Caco-2 (cell line): ENCODE measurements at regions not wholly inside any gene's neighbourhood (a gene's known extent, or its start where the extent isn't known, plus 50 kb on each side); places are given as distances from the start of the nearest gene placed in this dataset.

ENCODE experiments used
- BruUV-seq: library from RNA; stranded (reverse); fragments of 400-500 nt; replicated peaks from 2 replicates; lab custom pipeline; 2021; lab: Mats Ljungman, UMichigan
- CTCF ChIA-PET: fragments of 300-600 bp; sonication (Branson Sonifier 250); formaldehyde crosslinking; loops from one replicate; lab custom pipeline; 2022; ENCODE audit warnings: antibody characterized with exemption; lab: Charles Lee
- POLR2A ChIA-PET: fragments of 300-600 bp; sonication (Branson Sonifier 250); formaldehyde crosslinking; loops from one replicate; lab custom pipeline; 2022; ENCODE audit warnings: antibody characterized with exemption; lab: Charles Lee
- DNase-seq, 2 experiments: peaks; one replicate each; pipeline versions ENCODE4 v3.0.0 to v3.0.0-alpha.2; 2020 to 2022
- H3K27me3 ChIP-seq: replicated peaks from 2 replicates; pipeline ENCODE4 v1.6.0; 2011; ENCODE audit warnings: low read length; ENCODE audit not compliant: control insufficient read depth, insufficient read depth
- H3K36me3 ChIP-seq: 2 replicates; pipeline ENCODE4 v1.5.1; 2011; ENCODE audit warnings: low read length; ENCODE audit not compliant: control insufficient read depth, insufficient read depth
- H3K4me1 ChIP-seq: fragments of 250-450 bp; sonication (Bioruptor Pico); 2 replicates; pipeline ENCODE4 v1.5.1; 2020; ENCODE audit warnings: mild to moderate bottlenecking
- H3K4me3 ChIP-seq: 2 replicates; pipeline ENCODE4 v1.5.1; 2011; ENCODE audit warnings: low read depth, mild to moderate bottlenecking, control low read depth, low read length
- H3K9me3 ChIP-seq: fragments of 250-450 bp; sonication (Bioruptor Pico); 2 replicates; pipeline ENCODE4 v1.5.1; 2020; ENCODE audit warnings: mild to moderate bottlenecking, moderate library complexity
- H3K27ac Mint-ChIP-seq: one replicate; pipeline ENCODE4 v1.8.0; 2022; ENCODE audit warnings: mixed read lengths; ENCODE audit not compliant: unreplicated experiment
- H3K27me3 Mint-ChIP-seq: one replicate; pipeline ENCODE4 v1.8.0; 2022; ENCODE audit warnings: mixed read lengths; ENCODE audit not compliant: insufficient read depth, unreplicated experiment
- H3K36me3 Mint-ChIP-seq: one replicate; pipeline ENCODE4 v1.8.0; 2022; ENCODE audit warnings: mild to moderate bottlenecking, mixed read lengths; ENCODE audit not compliant: insufficient read depth, unreplicated experiment
- H3K4me1 Mint-ChIP-seq: one replicate; pipeline ENCODE4 v1.8.0; 2022; ENCODE audit warnings: low read depth, mixed read lengths; ENCODE audit not compliant: unreplicated experiment
- H3K4me3 Mint-ChIP-seq: one replicate; pipeline ENCODE4 v1.8.0; 2022; ENCODE audit warnings: mild to moderate bottlenecking, moderate library complexity, mixed read lengths; ENCODE audit not compliant: unreplicated experiment
- H3K9me3 Mint-ChIP-seq: one replicate; pipeline ENCODE4 v1.8.0; 2022; ENCODE audit warnings: mixed read lengths; ENCODE audit not compliant: unreplicated experiment
- CTCF ChIP-seq, 2 experiments: fragments of 200-600 bp in 1 of 2; IDR thresholded peaks; 1 replicate in 1 of 2; 2 replicates in 1 of 2; pipeline versions ENCODE4 v1.5.1 to v1.8.0; 2011 to 2022; ENCODE audit warnings: antibody characterized with exemption in 1 of 2, control low read depth in 1 of 2, inconsistent platforms in 1 of 2, low read depth in 1 of 2, low read length in 1 of 2, mild to moderate bottlenecking in 1 of 2, moderate library complexity in 1 of 2; ENCODE audit not compliant: insufficient read depth in 1 of 2, severe bottlenecking in 1 of 2, unreplicated experiment in 1 of 2
- intact Hi-C: fragments of 100-400 bp; cut with micrococcal nuclease; formaldehyde crosslinking; loops from one replicate; pipeline ENCODE4 v1.10.0; 2022; ENCODE audit not compliant: unreplicated experiment

DNA sequence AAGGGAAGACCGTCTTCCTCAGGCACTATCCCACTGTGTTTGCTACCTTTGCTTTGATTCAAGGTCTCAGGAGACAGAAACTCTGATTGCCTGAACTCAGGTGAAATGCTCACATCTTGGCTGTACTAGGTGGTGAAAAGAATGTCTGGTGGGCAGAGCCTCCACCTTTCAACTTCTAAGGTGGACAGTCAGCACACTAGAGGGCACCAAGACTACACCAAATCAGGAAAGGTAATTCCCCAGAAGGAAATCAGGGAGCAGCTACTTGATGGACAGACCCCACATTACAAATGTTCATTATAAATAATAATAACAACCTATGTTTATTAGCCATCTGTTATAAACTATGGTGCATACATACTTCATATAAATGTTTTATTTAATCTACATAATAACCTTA lies 220.9 kb downstream of the ATG4C start:
- no peaks in the 10 kb centered on the region for H3K4me1 Mint-ChIP-seq
- Histone ChIP-seq H3K36me3 (no peaks in the 10 kb centered on the region), H3K9me3 (no peaks in the 10 kb centered on the region), H3K4me1 (no peaks in the 10 kb centered on the region), H3K27me3 (no peaks in the 10 kb centered on the region), H3K4me3 (no peak overlapping the region)
- intact Hi-C loops: no loop called here
- ChIA-PET CTCF (no interaction called here), POLR2A (no interaction called here)
- no TSS peak for BruUV-seq
- no peak overlapping the region for H3K4me3 Mint-ChIP-seq
- H3K27me3 Mint-ChIP-seq: peaks cover 4% of the 10 kb centered on the region
- no peaks in the 10 kb centered on the region for H3K9me3 Mint-ChIP-seq
- peak; percentile 18 for TF ChIP-seq CTCF (IDR thresholded peaks at IDR 0.05; ENCODE audit: insufficient read depth in 1 of 2, low read depth in 1 of 2, low read length in 1 of 2, severe bottlenecking in 1 of 2, unreplicated experiment in 1 of 2)
- DNase-seq: peak in 1 of 2 experiments; percentile 10
- no peak overlapping the region for H3K27ac Mint-ChIP-seq
- H3K36me3 Mint-ChIP-seq: no peaks in the 10 kb centered on the region

DNA sequence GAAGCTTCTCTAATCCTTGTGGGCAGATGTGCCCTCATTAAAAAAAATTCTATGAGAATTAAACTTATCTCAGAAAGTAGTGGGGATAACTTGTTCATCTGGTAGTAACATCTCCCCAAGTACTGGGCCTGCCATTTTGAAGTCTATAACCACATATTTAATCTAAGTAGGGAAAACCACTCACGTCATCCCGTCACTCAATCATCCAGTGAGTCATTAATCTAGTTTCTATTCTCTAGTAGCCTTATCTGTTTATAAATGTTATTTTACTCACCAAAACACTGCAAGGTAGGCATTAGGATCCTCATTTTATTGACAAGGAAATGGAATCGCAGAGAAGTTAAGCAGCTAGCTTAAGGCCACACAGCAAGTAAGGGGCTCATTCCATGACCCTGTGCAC lies 221.9 kb downstream of the ATG4C start:
- intact Hi-C loops: no loop called here
- ChIA-PET CTCF (no interaction called here), POLR2A (no interaction called here)
- H3K36me3 Mint-ChIP-seq: no peaks in the 10 kb centered on the region
- no peak for DNase-seq
- H3K4me1 ChIP-seq: no peaks in the 10 kb centered on the region
- TF ChIP-seq CTCF (IDR thresholded peaks at IDR 0.05; ENCODE audit: insufficient read depth in 1 of 2, low read depth in 1 of 2, low read length in 1 of 2, severe bottlenecking in 1 of 2, unreplicated experiment in 1 of 2): no peak
- no peak overlapping the region for H3K4me3 Mint-ChIP-seq
- no peaks in the 10 kb centered on the region for H3K9me3 ChIP-seq
- no peaks in the 10 kb centered on the region for H3K27me3 ChIP-seq
- H3K36me3 ChIP-seq: no peaks in the 10 kb centered on the region
- no peaks in the 10 kb centered on the region for H3K9me3 Mint-ChIP-seq
- BruUV-seq: no TSS peak
- no peaks in the 10 kb centered on the region for H3K4me1 Mint-ChIP-seq
- peaks cover 7% of the 10 kb centered on the region for H3K27me3 Mint-ChIP-seq
- H3K27ac Mint-ChIP-seq: no peak overlapping the region
- H3K4me3 ChIP-seq: no peak overlapping the region

DNA sequence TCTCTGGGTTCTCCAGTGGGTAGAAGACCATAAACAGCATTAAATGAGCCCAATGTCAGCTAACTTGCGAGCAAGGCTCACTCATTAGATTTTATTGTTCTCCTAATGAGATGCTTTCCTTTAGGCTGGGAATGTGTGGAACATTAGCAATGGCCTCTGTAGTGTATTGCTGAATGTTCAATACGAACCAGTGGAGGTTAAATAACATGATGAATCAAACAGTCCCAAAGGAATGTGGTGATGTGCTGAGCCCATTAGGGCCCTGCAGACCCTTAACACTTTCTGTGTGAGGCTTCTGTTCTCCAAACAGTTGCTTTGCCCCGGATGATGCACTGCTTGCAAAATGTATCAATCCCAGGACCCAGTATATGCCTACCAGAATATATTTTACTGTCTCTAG lies 225.5 kb downstream of the ATG4C start:
- Mint-ChIP-seq H3K4me3 (no peak overlapping the region), H3K27ac (no peak overlapping the region), H3K27me3 (peaks cover 7% of the 10 kb centered on the region), H3K9me3 (no peaks in the 10 kb centered on the region), H3K4me1 (no peaks in the 10 kb centered on the region), H3K36me3 (no peaks in the 10 kb centered on the region)
- CTCF ChIA-PET: no interaction called here
- POLR2A ChIA-PET: no interaction called here
- no peak for TF ChIP-seq CTCF (IDR thresholded peaks at IDR 0.05; ENCODE audit: insufficient read depth in 1 of 2, low read depth in 1 of 2, low read length in 1 of 2, severe bottlenecking in 1 of 2, unreplicated experiment in 1 of 2)
- H3K36me3 ChIP-seq: no peaks in the 10 kb centered on the region
- intact Hi-C loops: no loop called here
- no TSS peak for BruUV-seq
- no peaks in the 10 kb centered on the region for H3K4me1 ChIP-seq
- H3K9me3 ChIP-seq: no peaks in the 10 kb centered on the region
- H3K27me3 ChIP-seq: no peaks in the 10 kb centered on the region
- no peak overlapping the region for H3K4me3 ChIP-seq
- no peak for DNase-seq
